ENCODE measurements at regions not wholly inside any gene's neighbourhood (a gene's known extent, or its start where the extent isn't known, plus 50 kb on each side); places are given as distances from the start of the nearest gene placed in this dataset.

GRCh38 chr2:187924293-187924692 is 367.4 kb upstream of the GULP1 start (continued):
- TF ChIP-seq POU6F1 (CRISPR knock-in tag; IDR thresholded peaks at IDR 0.05; ENCODE audit: borderline replicate concordance, low read depth) (no peak), ESRRG (CRISPR knock-in tag; IDR thresholded peaks at IDR 0.05) (no peak), PATZ1 (CRISPR knock-in tag; IDR thresholded peaks at IDR 0.05; ENCODE audit: borderline replicate concordance) (no peak), GLIS3 (CRISPR knock-in tag; IDR thresholded peaks at IDR 0.05) (no peak), PPARA (CRISPR knock-in tag; IDR thresholded peaks at IDR 0.05; ENCODE audit: borderline replicate concordance) (no peak), CSRNP3 (CRISPR knock-in tag; IDR thresholded peaks at IDR 0.05) (no peak), OSR1 (CRISPR knock-in tag; IDR thresholded peaks at IDR 0.05) (no peak)

- no peak for ATAC-seq
- no peak for TF ChIP-seq SNAI2 (CRISPR knock-in tag; IDR thresholded peaks at IDR 0.05)
Observed at GRCh38 chr2:187934236-187934635, 357.4 kb upstream of the GULP1 start.

- TF ChIP-seq POU6F1 (CRISPR knock-in tag; IDR thresholded peaks at IDR 0.05; ENCODE audit: borderline replicate concordance, low read depth) (no peak), OSR1 (CRISPR knock-in tag; IDR thresholded peaks at IDR 0.05) (no peak), SNAI2 (CRISPR knock-in tag; IDR thresholded peaks at IDR 0.05) (no peak), ZNF8 (CRISPR knock-in tag; IDR thresholded peaks at IDR 0.05) (no peak), RARB (CRISPR knock-in tag; IDR thresholded peaks at IDR 0.05) (no peak), ISL1 (CRISPR knock-in tag; IDR thresholded peaks at IDR 0.05) (no peak), TSHZ2 (CRISPR knock-in tag; IDR thresholded peaks at IDR 0.05) (no peak), CSDC2 (CRISPR knock-in tag; IDR thresholded peaks at IDR 0.05) (no peak), PATZ1 (CRISPR knock-in tag; IDR thresholded peaks at IDR 0.05; ENCODE audit: borderline replicate concordance) (no peak), TOX (CRISPR knock-in tag; IDR thresholded peaks at IDR 0.05; ENCODE audit: borderline replicate concordance) (no peak), ZFP3 (CRISPR knock-in tag; IDR thresholded peaks at IDR 0.05) (no peak)
- no peak for ATAC-seq
Observed at GRCh38 chr2:187934692-187935091, 357.0 kb upstream of the GULP1 start.

- no peak for ATAC-seq
Observed at GRCh38 chr2:187935126-187935525, 356.5 kb upstream of the GULP1 start.

More at GRCh38 chr2:187935126-187935525, 356.5 kb upstream of the GULP1 start:
- TF ChIP-seq ESRRG (CRISPR knock-in tag; IDR thresholded peaks at IDR 0.05), result no peak
- TF ChIP-seq ZNF565 (CRISPR knock-in tag; conservative IDR thresholded peaks at IDR 0.05; ENCODE audit: low read depth), result no peak
- no peak for TF ChIP-seq GLIS3 (CRISPR knock-in tag; IDR thresholded peaks at IDR 0.05)
- no peak for TF ChIP-seq PATZ1 (CRISPR knock-in tag; IDR thresholded peaks at IDR 0.05; ENCODE audit: borderline replicate concordance)
- TF ChIP-seq SNAI2 (CRISPR knock-in tag; IDR thresholded peaks at IDR 0.05), result no peak
- no peak for TF ChIP-seq POU6F1 (CRISPR knock-in tag; IDR thresholded peaks at IDR 0.05; ENCODE audit: borderline replicate concordance, low read depth)
- no peak for TF ChIP-seq BACH2 (CRISPR knock-in tag; IDR thresholded peaks at IDR 0.05; ENCODE audit: borderline replicate concordance)

All from SK-N-SH treated with all-trans-retinoic acid at 6 μM for 48 hours (cell line).